HG03469 (cell line): ENCODE measurements at regions not wholly inside any gene's neighbourhood (a gene's known extent, or its start where the extent isn't known, plus 50 kb on each side); places are given as distances from the start of the nearest gene placed in this dataset.
"Not testable (repeated sequence)": the region's sequence is repeated elsewhere in the genome, so short reads cannot be mapped to it uniquely, and the experiment has no call there.

Experiments
- ATAC-seq: cut with Tn5 transposase; IDR thresholded peaks from one replicate; pipeline ENCODE4 v1.9.1; 2021; ENCODE audit warnings: mild to moderate bottlenecking, moderate library complexity, moderate number of reproducible peaks; ENCODE audit not compliant: unreplicated experiment

- ATAC-seq: no peak
Measured at GRCh38 chr18:24613896-24614640, 153.6 kb downstream of the HRH4 start.

GRCh38 chr18:24616653-24617052 lies 156.2 kb downstream of the HRH4 start:
- no peak for ATAC-seq

- not testable (repeated sequence) for ATAC-seq
Measured at GRCh38 chr18:24624421-24624820, 164.0 kb downstream of the HRH4 start.

- no peak for ATAC-seq
Measured at GRCh38 chr18:24627644-24628315, 167.3 kb downstream of the HRH4 start.

GRCh38 chr18:24628326-24628725 lies 167.9 kb downstream of the HRH4 start:
- ATAC-seq: no peak

- ATAC-seq: no peak
Measured at GRCh38 chr18:24629921-24630320, 169.5 kb downstream of the HRH4 start.

GRCh38 chr18:24630346-24630880 lies 170.0 kb downstream of the HRH4 start:
- no peak for ATAC-seq

- no peak for ATAC-seq
Measured at GRCh38 chr18:24631243-24632025, 171.0 kb downstream of the HRH4 start.

GRCh38 chr18:24632158-24632988 lies 171.9 kb downstream of the HRH4 start:
- no peak for ATAC-seq

- no peak for ATAC-seq
Measured at GRCh38 chr18:24633121-24633520, 172.7 kb downstream of the HRH4 start.

- ATAC-seq: no peak
Measured at GRCh38 chr18:24649571-24649970, 189.1 kb downstream of the HRH4 start.

- ATAC-seq: no peak
Measured at GRCh38 chr18:24651434-24651833, 191.0 kb downstream of the HRH4 start.

- no peak for ATAC-seq
Measured at GRCh38 chr18:24656050-24656449, 195.6 kb downstream of the HRH4 start.

- ATAC-seq: no peak
Measured at GRCh38 chr18:24656551-24657443, 196.4 kb downstream of the HRH4 start.

GRCh38 chr18:24657444-24657842 lies 197.0 kb downstream of the HRH4 start:
- no peak for ATAC-seq

GRCh38 chr18:24658302-24658701 lies 197.9 kb downstream of the HRH4 start:
- no peak for ATAC-seq

GRCh38 chr18:24659827-24660720 lies 199.6 kb downstream of the HRH4 start:
- peak; percentile 75 for ATAC-seq

GRCh38 chr18:24660956-24661355 lies 200.5 kb downstream of the HRH4 start:
- ATAC-seq: no peak
